ENCODE measurements at regions not wholly inside any gene's neighbourhood (a gene's known extent, or its start where the extent isn't known, plus 50 kb on each side); places are given as distances from the start of the nearest gene placed in this dataset.

- TF ChIP-seq CTCF (IDR thresholded peaks at IDR 0.05; ENCODE audit: insufficient read depth, low read length, poor library complexity, severe bottlenecking) (no peak), EZH2phosphoT487 (conservative IDR thresholded peaks at IDR 0.05; ENCODE audit: low read length) (no peak)
Observed at GRCh38 chr18:57853864-57854263, 50.7 kb upstream of the ATP8B1 start.
